Stomach (tissue), 8 donors: ENCODE measurements at regions not wholly inside any gene's neighbourhood (a gene's known extent, or its start where the extent isn't known, plus 50 kb on each side); places are given as distances from the start of the nearest gene placed in this dataset.

Experiments
- DNase-seq, 2 donors: peaks; one replicate each; pipeline versions ENCODE4 v3.0.0 to v3.0.0-alpha.2; 2013 to 2019
- H3K27ac ChIP-seq, 5 donors: fragments of 200-600 bp in 4 of 5; sonication (generic) in 4 of 5; one replicate each; pipeline ENCODE4 v1.5.1; 2013 to 2019; ENCODE audit warnings: mild to moderate bottlenecking in 1 of 5, moderate library complexity in 1 of 5
- H3K27me3 ChIP-seq, 3 donors: fragments of 200-600 bp; sonication (generic); one replicate each; pipeline ENCODE4 v1.5.1; 2017 to 2019; ENCODE audit warnings: mixed run types in 1 of 3
- H3K36me3 ChIP-seq, 4 donors: fragments of 200-600 bp; sonication (generic); 1 replicate in 3 of 4; 2 replicates in 1 of 4; pipeline ENCODE4 v1.5.1; 2016 to 2019
- H3K4me1 ChIP-seq, 4 donors: fragments of 200-600 bp; sonication (generic); one replicate each; pipeline ENCODE4 v1.5.1; 2016 to 2019
- H3K4me3 ChIP-seq, 4 donors: fragments of 200-600 bp; sonication (generic) in 3 of 4; one replicate each; pipeline ENCODE4 v1.5.1; 2016 to 2019; ENCODE audit warnings: mild to moderate bottlenecking in 1 of 4
- H3K9me3 ChIP-seq, 4 donors: fragments of 200-600 bp; sonication (generic); one replicate each; pipeline ENCODE4 v1.5.1; 2016 to 2019
- CTCF ChIP-seq, 7 experiments: fragments of 450-650 bp in 4 of 7; fragments of 200-600 bp in 3 of 7; sonication (generic) in 3 of 7; IDR thresholded peaks; one replicate each; pipeline ENCODE4 v1.5.1; 2016 to 2019; ENCODE audit warnings: antibody characterized with exemption in 7 of 7, control low read depth in 2 of 7, mild to moderate bottlenecking in 1 of 7
- EP300 ChIP-seq: sonication (generic); formaldehyde crosslinking; IDR thresholded peaks from one replicate; pipeline ENCODE4 v1.6.1; 2017; ENCODE audit warnings: antibody characterized with exemption
- POLR2A ChIP-seq, 4 donors: fragments of 450-650 bp; IDR thresholded peaks; one replicate each; pipeline ENCODE4 v1.6.1; 2016; ENCODE audit warnings: antibody characterized with exemption in 4 of 4, control low read depth in 2 of 4, mild to moderate bottlenecking in 1 of 4, moderate library complexity in 1 of 4
- POLR2AphosphoS5 ChIP-seq, 3 donors: sonication (generic); formaldehyde crosslinking; IDR thresholded peaks; one replicate each; pipeline ENCODE4 v1.6.1; 2016; ENCODE audit warnings: antibody characterized with exemption in 3 of 3
- WGBS, 5 donors: extraction: QIAGEN DNeasy Blood & Tissue Kit in 3 of 5; methylation state at CpG; one replicate each; pipeline versions ENCODE4 v1.1.5 to v1.1.7; 2013 to 2018; 5-methylcytosine and 5-hydroxymethylcytosine counted together
- intact Hi-C: fragments of 100-400 bp; cut with DNase I; formaldehyde crosslinking; loops from one replicate; pipeline ENCODE4 v1.15.1; 2023; ENCODE audit warnings: low total_unique reads
- donor health status: healthy with polysubstance abuse.
- donor health status: Bipolar disorder and iron deficiency.
- donor health status: healthy.

GRCh38 chr2:120406566-120406965 is 60.6 kb downstream of the INHBB start:
- no peaks in the 10 kb centered on the region for H3K27me3 ChIP-seq
- intact Hi-C loops = no loop called here
- no peak overlapping the region for H3K4me3 ChIP-seq
- DNase-seq = no peak
- H3K4me1 ChIP-seq = no peaks in the 10 kb centered on the region
- no peaks in the 10 kb centered on the region for H3K36me3 ChIP-seq
- no peak overlapping the region for H3K27ac ChIP-seq
- TF ChIP-seq CTCF (IDR thresholded peaks at IDR 0.05) (no peak), POLR2AphosphoS5 (IDR thresholded peaks at IDR 0.05) (no peak)
- 73 to 84% (median 75%) methylated on average over 9 of the region's 9 CpGs for WGBS, 5 donors
- peaks cover 2 to 34% (median 20%) of the 10 kb centered on the region in 4 donors for H3K9me3 ChIP-seq

- Histone ChIP-seq H3K27ac (no peak overlapping the region), H3K9me3 (peaks cover 2 to 40% (median 20%) of the 10 kb centered on the region in 4 donors), H3K27me3 (no peaks in the 10 kb centered on the region), H3K36me3 (no peaks in the 10 kb centered on the region), H3K4me3 (no peak overlapping the region), H3K4me1 (no peaks in the 10 kb centered on the region)
- DNase-seq = no peak
- 71 to 91% (median 84%) methylated on average over 3 of the region's 3 CpGs for WGBS, 5 donors
- intact Hi-C loops = no loop called here
- TF ChIP-seq CTCF (IDR thresholded peaks at IDR 0.05) (no peak), POLR2A (IDR thresholded peaks at IDR 0.05) (no peak), EP300 (no peak), POLR2AphosphoS5 (IDR thresholded peaks at IDR 0.05) (no peak)
Measured at GRCh38 chr2:120410487-120410886, 64.6 kb downstream of the INHBB start.

GRCh38 chr2:120415060-120415459 is 69.1 kb downstream of the INHBB start:
- H3K27me3 ChIP-seq = no peaks in the 10 kb centered on the region
- 85 to 95% (median 92%) methylated on average over 1 of the region's 1 CpG for WGBS, 5 donors
- no peak overlapping the region for H3K4me3 ChIP-seq
- intact Hi-C loops = no loop called here
- TF ChIP-seq POLR2A (IDR thresholded peaks at IDR 0.05) (no peak), POLR2AphosphoS5 (IDR thresholded peaks at IDR 0.05) (no peak), EP300 (no peak), CTCF (IDR thresholded peaks at IDR 0.05) (no peak)
- H3K4me1 ChIP-seq = no peaks in the 10 kb centered on the region
- no peak overlapping the region for H3K27ac ChIP-seq
- no peak for DNase-seq
- H3K9me3 ChIP-seq = peaks cover 0 to 19% (median 9%) of the 10 kb centered on the region in 4 donors
- H3K36me3 ChIP-seq = no peaks in the 10 kb centered on the region

- peaks cover 0 to 10% (median 2%) of the 10 kb centered on the region in 4 donors for H3K9me3 ChIP-seq
- whole genome bisulfite sequencing, 5 donors = 89 to 96% (median 93%) methylated on average over 13 of the region's 13 CpGs
- no peaks in the 10 kb centered on the region for H3K4me1 ChIP-seq
- H3K36me3 ChIP-seq = no peaks in the 10 kb centered on the region
- H3K4me3 ChIP-seq = no peak overlapping the region
- peak in 1 of 2 donors; percentile 5 for DNase-seq
- H3K27me3 ChIP-seq = no peaks in the 10 kb centered on the region
- TF ChIP-seq POLR2A (IDR thresholded peaks at IDR 0.05) (no peak), EP300 (no peak), POLR2AphosphoS5 (IDR thresholded peaks at IDR 0.05) (no peak), CTCF (IDR thresholded peaks at IDR 0.05) (no peak)
- intact Hi-C loops = no loop called here
- H3K27ac ChIP-seq = no peak overlapping the region
Measured at GRCh38 chr2:120415728-120416509, 70.0 kb downstream of the INHBB start.
